Activated naive CD4-positive, alpha-beta T cell treated with anti-CD3 and anti-CD28 coated beads, Interleukin-2, amount 10 ng/mL, durations not matched to agents 7 days and 5 days (primary cell): ENCODE measurements at regions not wholly inside any gene's neighbourhood (a gene's known extent, or its start where the extent isn't known, plus 50 kb on each side); places are given as distances from the start of the nearest gene placed in this dataset.
"Not testable (repeated sequence)": the region's sequence is repeated elsewhere in the genome, so short reads cannot be mapped to it uniquely, and the experiment has no call there.

Experiments
- CTCF ChIA-PET: fragments of 350-600 bp; sonication (Branson Sonifier 250); formaldehyde crosslinking; loops from one replicate; lab custom pipeline; 2021; ENCODE audit warnings: antibody characterized with exemption; lab: Charles Lee
- DNase-seq: peaks from one replicate; pipeline ENCODE4 v3.0.0-alpha.2; 2020
- H3K27ac Mint-ChIP-seq: one replicate; pipeline ENCODE4 v1.8.0; 2021; ENCODE audit warnings: mild to moderate bottlenecking, moderate library complexity, mixed read lengths
- H3K27me3 Mint-ChIP-seq: one replicate; pipeline ENCODE4 v1.8.0; 2021; ENCODE audit warnings: mild to moderate bottlenecking, mixed read lengths
- H3K36me3 Mint-ChIP-seq: one replicate; pipeline ENCODE4 v1.8.0; 2021; ENCODE audit warnings: mixed read lengths
- H3K4me1 Mint-ChIP-seq: one replicate; pipeline ENCODE4 v1.8.0; 2021; ENCODE audit warnings: mixed read lengths
- H3K4me3 Mint-ChIP-seq: one replicate; pipeline ENCODE4 v1.8.0; 2021; ENCODE audit warnings: mild to moderate bottlenecking, moderate library complexity, mixed read lengths
- H3K9me3 Mint-ChIP-seq: one replicate; pipeline ENCODE4 v1.8.0; 2021; ENCODE audit warnings: mixed read lengths

DNA sequence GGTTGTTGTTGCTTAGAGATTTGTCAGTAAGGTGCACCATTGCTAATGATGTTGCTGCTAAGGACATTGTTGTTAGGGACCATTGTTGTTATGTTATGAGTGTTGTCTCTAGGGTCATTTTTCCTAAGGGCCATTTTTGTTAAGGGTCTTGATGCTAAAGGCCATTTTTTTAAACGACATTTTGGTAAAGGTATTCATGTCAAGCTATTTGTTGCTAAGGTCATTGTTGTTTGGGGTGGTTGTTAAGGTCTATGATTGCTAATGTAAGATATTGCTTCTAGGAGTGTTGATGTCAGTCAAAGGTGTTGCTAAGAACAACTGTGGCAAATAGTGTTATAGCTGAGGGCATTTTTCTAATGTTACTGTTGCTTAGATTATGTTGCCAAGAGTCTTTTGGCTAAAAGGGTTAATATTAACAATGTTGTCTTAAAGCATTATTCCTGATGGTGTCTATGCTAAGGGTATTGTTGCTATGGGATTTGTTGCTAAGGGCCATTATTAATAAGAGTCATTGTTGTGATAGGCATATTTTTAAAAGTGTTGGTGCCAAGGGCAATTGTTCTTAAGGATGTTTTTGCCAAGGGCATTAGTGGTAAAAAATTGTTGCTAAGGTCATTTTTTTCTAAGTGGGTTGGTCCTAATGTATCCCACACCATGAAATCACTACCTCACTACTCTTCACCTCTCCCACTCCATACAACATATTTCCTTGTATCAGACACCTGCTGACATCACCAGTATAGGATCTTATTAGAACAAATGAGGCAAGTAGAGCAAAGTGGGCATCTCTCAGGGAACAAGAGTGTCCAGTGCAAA is 56.2 kb downstream of the SPATA31A6 start:
- H3K4me1 Mint-ChIP-seq, H3K4me3 Mint-ChIP-seq, H3K27ac Mint-ChIP-seq, H3K9me3 Mint-ChIP-seq, H3K36me3 Mint-ChIP-seq, CTCF ChIA-PET, H3K27me3 Mint-ChIP-seq, DNase-seq: not testable (repeated sequence)

GRCh38 chr9:42240261-42240579 is 56.8 kb downstream of the SPATA31A6 start:
- H3K36me3 Mint-ChIP-seq, H3K27ac Mint-ChIP-seq, H3K27me3 Mint-ChIP-seq, CTCF ChIA-PET, H3K9me3 Mint-ChIP-seq, H3K4me3 Mint-ChIP-seq, H3K4me1 Mint-ChIP-seq, DNase-seq: not testable (repeated sequence)

DNA sequence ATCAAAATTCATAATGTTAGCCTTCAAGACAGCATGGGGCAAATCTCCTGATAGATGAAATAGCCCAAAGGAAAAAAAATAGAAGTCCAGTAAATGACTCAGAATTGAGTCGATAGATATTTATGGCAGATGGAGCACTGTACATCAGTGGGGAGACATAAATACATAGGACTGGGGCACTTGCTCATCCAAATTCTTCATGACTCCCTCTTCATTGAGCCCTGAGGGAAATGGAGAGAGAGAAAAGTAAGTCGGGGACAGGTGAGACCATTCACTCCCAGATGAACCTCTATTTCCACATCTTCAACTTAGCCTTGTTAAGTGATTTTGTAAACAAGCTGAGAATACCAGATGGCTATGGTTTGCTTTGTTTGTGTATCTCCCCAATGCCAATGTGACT is 59.8 kb downstream of the SPATA31A6 start:
- DNase-seq, H3K4me3 Mint-ChIP-seq, H3K4me1 Mint-ChIP-seq, CTCF ChIA-PET, H3K27ac Mint-ChIP-seq, H3K36me3 Mint-ChIP-seq, H3K27me3 Mint-ChIP-seq, H3K9me3 Mint-ChIP-seq: not testable (repeated sequence)

GRCh38 chr9:42243822-42244221 is 60.4 kb downstream of the SPATA31A6 start:
- H3K9me3 Mint-ChIP-seq, CTCF ChIA-PET, DNase-seq, H3K4me1 Mint-ChIP-seq, H3K4me3 Mint-ChIP-seq, H3K27me3 Mint-ChIP-seq, H3K36me3 Mint-ChIP-seq, H3K27ac Mint-ChIP-seq: not testable (repeated sequence)

DNA sequence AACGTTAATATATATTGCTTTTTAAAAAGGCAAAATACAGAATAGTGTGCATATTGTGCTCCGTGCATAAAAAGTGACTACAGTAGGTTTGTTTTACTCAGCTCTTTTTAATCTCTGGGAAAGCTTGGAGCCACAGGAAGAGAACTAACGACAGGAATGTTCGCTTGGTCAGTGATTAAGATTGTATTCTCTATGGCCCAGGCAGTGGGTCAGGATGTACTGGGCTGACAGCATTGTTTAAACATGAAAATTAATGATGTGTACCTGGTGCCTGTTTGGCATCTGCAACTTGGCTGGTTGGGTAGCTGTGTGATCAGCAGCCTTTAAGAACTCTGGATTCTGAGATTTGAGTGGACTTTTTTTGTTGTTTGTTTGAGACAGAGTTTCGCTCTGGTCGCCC is 85.3 kb downstream of the SPATA31A6 start:
- H3K27me3 Mint-ChIP-seq, H3K4me3 Mint-ChIP-seq, H3K36me3 Mint-ChIP-seq, H3K27ac Mint-ChIP-seq, CTCF ChIA-PET, H3K9me3 Mint-ChIP-seq, DNase-seq, H3K4me1 Mint-ChIP-seq: not testable (repeated sequence)

- H3K27me3 Mint-ChIP-seq, H3K27ac Mint-ChIP-seq, H3K4me3 Mint-ChIP-seq, H3K4me1 Mint-ChIP-seq, CTCF ChIA-PET, H3K36me3 Mint-ChIP-seq, DNase-seq, H3K9me3 Mint-ChIP-seq: not testable (repeated sequence)
Measured at GRCh38 chr9:42269171-42269570, 85.7 kb downstream of the SPATA31A6 start.

DNA sequence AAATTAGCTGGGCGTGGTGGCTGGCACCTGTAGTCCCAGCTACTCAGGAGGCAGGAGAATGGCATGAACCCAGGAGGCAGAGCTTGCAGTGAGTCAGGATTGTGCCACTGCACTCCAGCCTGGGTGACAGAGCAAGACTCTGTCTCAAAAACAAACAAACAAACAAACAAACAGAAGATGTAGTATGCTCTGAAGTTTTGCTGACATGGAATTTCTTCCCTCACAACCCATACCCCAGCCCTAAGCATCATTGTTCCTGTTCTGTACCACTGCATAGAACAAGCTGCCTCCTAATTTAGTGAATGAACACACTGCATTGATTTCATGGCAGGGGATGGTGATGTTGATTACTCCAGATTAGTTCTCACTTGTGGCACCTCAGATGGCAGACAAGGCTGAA is 89.7 kb downstream of the SPATA31A6 start:
- H3K4me3 Mint-ChIP-seq, DNase-seq, CTCF ChIA-PET, H3K36me3 Mint-ChIP-seq, H3K9me3 Mint-ChIP-seq, H3K27me3 Mint-ChIP-seq, H3K27ac Mint-ChIP-seq, H3K4me1 Mint-ChIP-seq: not testable (repeated sequence)

DNA sequence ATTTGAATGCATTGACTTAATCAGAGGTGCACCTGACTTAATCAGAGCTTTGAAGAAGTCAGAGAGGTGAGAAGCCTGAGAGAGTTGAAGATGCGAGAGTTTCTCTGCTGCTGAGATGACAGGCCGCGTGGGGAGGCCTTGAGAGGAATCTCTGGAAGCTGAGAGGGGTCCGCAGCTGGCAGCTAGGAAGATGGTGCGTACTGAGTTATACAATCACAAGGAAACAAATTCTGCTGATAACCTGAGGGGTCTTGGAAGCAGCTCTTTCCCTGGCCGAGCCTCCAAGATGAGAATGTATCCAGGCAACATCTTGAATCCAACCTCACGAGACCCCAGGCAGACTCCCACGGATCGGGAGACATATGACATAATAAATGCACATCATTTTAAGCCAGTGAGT is 91.7 kb downstream of the SPATA31A6 start:
- no peaks in the 10 kb centered on the region for H3K36me3 Mint-ChIP-seq
- H3K27ac Mint-ChIP-seq, result no peak overlapping the region
- DNase-seq, result no peak
- H3K4me3 Mint-ChIP-seq, result no peak overlapping the region
- CTCF ChIA-PET, result no interaction called here
- no peaks in the 10 kb centered on the region for H3K27me3 Mint-ChIP-seq
- H3K9me3 Mint-ChIP-seq, result peaks cover 3% of the 10 kb centered on the region
- no peaks in the 10 kb centered on the region for H3K4me1 Mint-ChIP-seq

DNA sequence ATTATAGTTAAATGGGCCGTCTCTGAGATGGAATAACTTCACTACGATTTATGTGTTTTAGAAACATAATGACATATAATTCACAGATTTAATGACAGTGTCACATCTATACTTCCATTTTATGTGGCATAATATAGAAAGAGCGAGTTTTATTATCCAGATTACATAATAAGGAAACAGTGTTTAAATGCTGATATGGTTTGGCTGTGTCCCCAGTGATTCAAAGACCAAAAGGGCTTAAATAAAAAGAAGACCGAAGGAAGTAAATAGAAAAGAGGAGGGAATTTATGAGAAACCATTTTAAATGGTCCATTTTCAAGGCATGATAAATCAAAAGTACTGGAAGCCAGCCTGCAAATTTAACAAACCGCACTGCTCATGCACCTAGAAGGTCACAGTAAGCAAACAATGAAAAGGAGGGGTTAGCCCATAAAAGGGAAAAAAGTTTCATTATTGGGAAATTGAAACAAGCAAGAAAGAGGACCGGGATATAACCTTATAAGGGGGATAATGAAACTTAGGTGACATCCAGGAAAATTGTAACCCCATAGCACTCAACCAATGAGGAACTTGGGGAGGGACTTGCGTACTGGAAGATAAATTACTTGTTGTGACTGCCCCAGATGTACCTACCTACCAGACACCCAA is 99.2 kb downstream of the SPATA31A6 start:
- H3K27me3 Mint-ChIP-seq, DNase-seq, H3K4me1 Mint-ChIP-seq, H3K9me3 Mint-ChIP-seq, H3K27ac Mint-ChIP-seq, H3K4me3 Mint-ChIP-seq, CTCF ChIA-PET, H3K36me3 Mint-ChIP-seq: not testable (repeated sequence)

- H3K27ac Mint-ChIP-seq, H3K4me3 Mint-ChIP-seq, H3K9me3 Mint-ChIP-seq, H3K4me1 Mint-ChIP-seq, H3K27me3 Mint-ChIP-seq, DNase-seq, H3K36me3 Mint-ChIP-seq, CTCF ChIA-PET: not testable (repeated sequence)
Measured at GRCh38 chr9:42283179-42283543, 99.7 kb downstream of the SPATA31A6 start.

- H3K4me1 Mint-ChIP-seq, H3K27me3 Mint-ChIP-seq, DNase-seq, H3K27ac Mint-ChIP-seq, H3K9me3 Mint-ChIP-seq, H3K36me3 Mint-ChIP-seq, H3K4me3 Mint-ChIP-seq, CTCF ChIA-PET: not testable (repeated sequence)
Measured at GRCh38 chr9:42286145-42286845, 102.8 kb downstream of the SPATA31A6 start.

DNA sequence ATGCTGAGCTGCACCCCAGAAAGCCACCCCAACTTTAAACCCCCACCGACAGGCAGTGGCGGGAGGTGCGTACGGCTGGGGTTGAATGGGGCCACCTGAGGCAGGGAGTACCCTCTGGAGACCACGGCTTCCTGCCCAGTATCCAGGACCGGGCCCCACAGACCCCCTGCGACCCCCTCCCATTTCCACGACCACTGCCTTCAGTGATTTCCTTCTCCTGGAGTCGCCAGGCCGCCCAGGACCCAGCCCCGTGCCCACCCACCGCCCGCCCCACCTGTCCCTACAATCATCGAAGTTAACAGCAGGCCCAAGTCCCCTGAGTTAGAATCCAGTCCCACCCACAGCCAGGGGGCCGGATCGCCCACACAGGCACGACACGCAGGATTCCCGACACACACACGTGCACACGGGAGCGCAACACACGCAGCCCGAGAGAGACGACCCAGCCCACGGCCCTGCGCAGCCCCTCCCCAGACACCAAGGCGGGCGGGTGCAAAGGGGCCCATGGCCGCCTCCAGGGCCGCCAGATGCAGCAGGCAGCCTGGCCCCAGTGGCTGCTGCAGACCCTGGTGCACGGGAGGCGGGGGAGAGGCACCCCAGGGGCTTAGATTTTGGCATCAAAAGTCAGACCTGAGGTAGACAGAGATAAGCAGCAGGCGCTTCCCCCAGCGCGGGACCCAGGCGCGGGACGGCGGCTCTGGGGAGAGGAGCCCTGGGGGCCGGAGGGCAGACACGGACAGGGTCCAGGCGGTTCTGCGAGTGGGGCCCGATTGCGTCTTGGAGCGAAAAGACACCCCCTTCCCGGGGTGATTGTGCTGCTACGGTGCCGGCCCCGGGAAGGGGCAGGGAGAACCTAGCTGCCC is 104.8 kb downstream of the SPATA31A6 start:
- H3K4me3 Mint-ChIP-seq, H3K27ac Mint-ChIP-seq, H3K27me3 Mint-ChIP-seq, DNase-seq, H3K9me3 Mint-ChIP-seq, H3K36me3 Mint-ChIP-seq, CTCF ChIA-PET, H3K4me1 Mint-ChIP-seq: not testable (repeated sequence)

DNA sequence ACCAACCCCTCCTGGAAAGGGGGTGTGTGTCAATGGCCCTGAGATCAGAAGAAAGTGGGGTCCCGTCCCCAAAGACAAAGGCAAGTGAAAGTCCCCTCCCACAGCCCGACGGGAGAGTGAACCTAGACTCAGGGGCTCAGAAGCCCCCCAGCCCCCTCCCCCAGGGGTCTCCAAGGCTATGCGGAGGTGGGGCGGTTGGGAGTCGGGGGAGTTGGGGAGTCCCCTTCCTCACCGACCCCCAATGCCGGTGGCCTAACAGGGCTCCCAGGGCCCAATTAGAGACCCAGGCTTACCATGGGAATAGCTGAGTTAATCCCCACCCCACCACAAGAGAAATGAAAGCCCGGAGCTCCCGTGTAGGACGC is 105.4 kb downstream of the SPATA31A6 start:
- H3K27ac Mint-ChIP-seq, H3K9me3 Mint-ChIP-seq, H3K36me3 Mint-ChIP-seq, DNase-seq, CTCF ChIA-PET, H3K27me3 Mint-ChIP-seq, H3K4me3 Mint-ChIP-seq, H3K4me1 Mint-ChIP-seq: not testable (repeated sequence)

DNA sequence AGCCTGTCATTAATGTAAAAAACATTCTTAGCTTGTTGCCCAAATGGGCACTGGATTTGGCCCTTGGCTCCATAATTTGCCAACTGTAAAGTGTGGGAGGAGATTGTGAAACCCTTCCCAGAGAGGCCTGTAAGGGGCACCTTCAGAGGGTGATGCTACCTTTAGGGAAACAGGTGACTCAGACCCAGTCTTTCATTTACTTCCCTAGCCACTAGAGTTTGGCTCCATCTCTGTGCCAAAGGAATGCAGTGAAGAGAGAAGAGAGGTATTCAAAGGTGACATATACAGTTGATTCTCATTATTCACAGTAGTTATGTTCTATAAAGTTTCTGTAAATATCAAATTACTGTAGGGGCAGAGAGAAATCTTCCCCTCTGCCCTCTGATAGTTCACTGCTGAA is 116.7 kb downstream of the SPATA31A6 start:
- H3K4me1 Mint-ChIP-seq, H3K27me3 Mint-ChIP-seq, DNase-seq, H3K4me3 Mint-ChIP-seq, H3K9me3 Mint-ChIP-seq, CTCF ChIA-PET, H3K36me3 Mint-ChIP-seq, H3K27ac Mint-ChIP-seq: not testable (repeated sequence)
